H1 (cell line): ENCODE measurements at regions not wholly inside any gene's neighbourhood (a gene's known extent, or its start where the extent isn't known, plus 50 kb on each side); places are given as distances from the start of the nearest gene placed in this dataset.

ENCODE experiments used
- CTCF ChIA-PET: fragments of 300-600 bp; sonication (Branson Sonifier 250); formaldehyde crosslinking; loops from one replicate; lab custom pipeline; 2021; ENCODE audit not compliant: partially characterized antibody; lab: Charles Lee
- POLR2A ChIA-PET: fragments of 300-600 bp; sonication (Branson Sonifier 250); formaldehyde crosslinking; loops from one replicate; lab custom pipeline; 2021; ENCODE audit warnings: inconsistent platforms; ENCODE audit not compliant: partially characterized antibody; lab: Charles Lee
- DNase-seq, 2 experiments: peaks; one replicate each; pipeline versions ENCODE4 v3.0.0 to v3.0.0-alpha.2; 2010 to 2022; ENCODE audit warnings: low spot score in 2 of 2, low read depth in 1 of 2, mixed read lengths in 1 of 2
- FAIRE-seq: peaks from 2 replicates; lab custom pipeline; 2011; peaks lifted over from hg19 to GRCh38; lab: Jason Lieb, UNC
- H2AFZ ChIP-seq: 2 replicates; pipeline ENCODE4 v1.8.1; 2012; ENCODE audit warnings: low read length, inconsistent platforms
- H2AK5ac ChIP-seq: 2 replicates; pipeline ENCODE4 v1.6.1; 2013; ENCODE audit warnings: low read depth, low read length
- H2BK120ac ChIP-seq: replicated peaks from 2 replicates; pipeline ENCODE3; 2013; ENCODE audit warnings: low read depth, low read length, inconsistent platforms
- H2BK12ac ChIP-seq: 2 replicates; pipeline ENCODE4 v1.6.1; 2013; ENCODE audit warnings: low read depth, low read length
- H2BK15ac ChIP-seq: 2 replicates; pipeline ENCODE4 v1.6.1; 2013; ENCODE audit warnings: low read length
- H2BK20ac ChIP-seq: 2 replicates; pipeline ENCODE4 v1.6.1; 2013; ENCODE audit warnings: low read length
- H2BK5ac ChIP-seq: 2 replicates; pipeline ENCODE4 v1.6.1; 2013; ENCODE audit warnings: low read depth, low read length
- H3K14ac ChIP-seq: 2 replicates; pipeline ENCODE4 v1.6.1; 2013; ENCODE audit warnings: inconsistent platforms; ENCODE audit not compliant: insufficient read length
- H3K18ac ChIP-seq: 2 replicates; pipeline ENCODE4 v1.6.1; 2013; ENCODE audit warnings: low read length; ENCODE audit errors: extremely low read depth
- H3K23ac ChIP-seq: 2 replicates; pipeline ENCODE4 v1.6.1; 2013; ENCODE audit warnings: inconsistent platforms; ENCODE audit not compliant: insufficient read length
- H3K23me2 ChIP-seq: 2 replicates; pipeline ENCODE4 v1.6.1; 2013; ENCODE audit warnings: low read depth, low read length
- H3K27ac ChIP-seq: 2 replicates; pipeline ENCODE4 v1.6.1; 2011; ENCODE audit warnings: low read depth, low read length, inconsistent platforms
- H3K27me3 ChIP-seq, 4 experiments: replicated peaks in 1 of 4; 1 replicate in 1 of 4; 2 replicates in 3 of 4; pipeline versions ENCODE4 v1.6.1 to v1.8.1; 2011 to 2013; ENCODE audit warnings: low read length in 3 of 4, mild to moderate bottlenecking in 3 of 4, inconsistent platforms in 2 of 4, mixed read lengths in 2 of 4, moderate library complexity in 1 of 4; ENCODE audit not compliant: control insufficient read depth in 3 of 4, insufficient read depth in 3 of 4; ENCODE audit errors: extremely low read depth in 1 of 4
- H3K36me3 ChIP-seq, 4 experiments: 2 replicates each; pipeline versions ENCODE4 v1.6.1 to v1.8.1; 2011 to 2013; ENCODE audit warnings: mild to moderate bottlenecking in 4 of 4, low read length in 3 of 4, moderate library complexity in 2 of 4, control low read depth in 1 of 4, inconsistent platforms in 1 of 4; ENCODE audit not compliant: insufficient read depth in 4 of 4, control insufficient read depth in 2 of 4
- H3K4ac ChIP-seq: replicated peaks from 2 replicates; pipeline ENCODE3; 2013; ENCODE audit warnings: low read length, low read depth, mixed read lengths, inconsistent platforms; ENCODE audit not compliant: insufficient read length
- H3K4me1 ChIP-seq, 4 experiments: replicated peaks in 1 of 4; 1 replicate in 1 of 4; 2 replicates in 3 of 4; pipeline versions ENCODE4 v1.6.1 to v1.8.1; 2011 to 2013; ENCODE audit warnings: low read length in 3 of 4, inconsistent platforms in 2 of 4, mixed read lengths in 1 of 4; ENCODE audit not compliant: insufficient read depth in 4 of 4, control insufficient read depth in 3 of 4
- H3K4me2 ChIP-seq, 2 experiments: 2 replicates each; pipeline versions ENCODE4 v1.6.1 to v1.8.1; 2011 to 2013; ENCODE audit warnings: low read depth in 2 of 2, low read length in 2 of 2, control low read depth in 1 of 2, inconsistent platforms in 1 of 2, mild to moderate bottlenecking in 1 of 2; ENCODE audit not compliant: insufficient read depth in 1 of 2
- H3K4me3 ChIP-seq, 4 experiments: fragments of 200-600, 300-600 bp in 1 of 4; sonication (generic), shearing (Covaris generic), sonication (Bioruptor Twin) in 1 of 4; 2 replicates each; pipeline versions ENCODE4 v1.5.1 to v1.8.1; 2011 to 2016; ENCODE audit warnings: low read length in 4 of 4, low read depth in 3 of 4, control low read depth in 2 of 4, inconsistent platforms in 2 of 4, mild to moderate bottlenecking in 2 of 4, mixed read lengths in 1 of 4, moderate library complexity in 1 of 4; ENCODE audit not compliant: insufficient read depth in 2 of 4; ENCODE audit errors: extremely low read depth in 1 of 4
- H3K56ac ChIP-seq: replicated peaks from 2 replicates; pipeline ENCODE3; 2013; ENCODE audit warnings: low read depth, mild to moderate bottlenecking, mixed read lengths, low read length, inconsistent platforms; ENCODE audit not compliant: insufficient read length
- H3K79me1 ChIP-seq: 2 replicates; pipeline ENCODE4 v1.6.1; 2013; ENCODE audit warnings: low read depth, low read length, control low read depth
- H3K79me2 ChIP-seq, 2 experiments: 2 replicates each; pipeline versions ENCODE4 v1.6.1 to v1.8.1; 2012 to 2013; ENCODE audit warnings: low read length in 2 of 2, mild to moderate bottlenecking in 2 of 2, inconsistent platforms in 1 of 2; ENCODE audit not compliant: insufficient read depth in 2 of 2, control insufficient read depth in 1 of 2
- H3K9ac ChIP-seq, 4 experiments: replicated peaks in 1 of 4; 1 replicate in 1 of 4; 2 replicates in 3 of 4; pipeline versions ENCODE4 v1.6.1 to v1.8.1; 2011 to 2013; ENCODE audit warnings: low read depth in 3 of 4, low read length in 3 of 4, control low read depth in 2 of 4, mild to moderate bottlenecking in 2 of 4, moderate library complexity in 2 of 4, inconsistent platforms in 1 of 4; ENCODE audit errors: extremely low read depth in 1 of 4
- H3K9me3 ChIP-seq, 2 experiments: 2 replicates each; pipeline versions ENCODE4 v1.6.1 to v1.8.1; 2012 to 2013; ENCODE audit warnings: mild to moderate bottlenecking in 2 of 2, moderate library complexity in 2 of 2, control low read depth in 1 of 2, inconsistent platforms in 1 of 2, low read depth in 1 of 2, low read length in 1 of 2, mixed read lengths in 1 of 2; ENCODE audit not compliant: insufficient read depth in 2 of 2
- H4K20me1 ChIP-seq, 2 experiments: replicated peaks in 1 of 2; 2 replicates each; pipeline versions ENCODE3 to v1.8.1; 2011 to 2013; ENCODE audit warnings: inconsistent platforms in 2 of 2, low read length in 2 of 2, mild to moderate bottlenecking in 1 of 2; ENCODE audit not compliant: insufficient read depth in 2 of 2, control insufficient read depth in 1 of 2
- H4K5ac ChIP-seq: 2 replicates; pipeline ENCODE4 v1.6.1; 2013; ENCODE audit warnings: low read length, low read depth, mixed read lengths, inconsistent platforms; ENCODE audit not compliant: insufficient read length
- H4K8ac ChIP-seq: 2 replicates; pipeline ENCODE4 v1.8.0; 2013; ENCODE audit warnings: mild to moderate bottlenecking, moderate library complexity, low read length, inconsistent platforms; ENCODE audit not compliant: insufficient read depth; ENCODE audit errors: extremely low read depth
- H4K91ac ChIP-seq: replicated peaks from 2 replicates; pipeline ENCODE3; 2013; ENCODE audit warnings: low read length, mixed read lengths, inconsistent platforms; ENCODE audit not compliant: insufficient read length
- CHD1 ChIP-seq: IDR thresholded peaks from 2 replicates; pipeline ENCODE4 v1.6.1; 2012; ENCODE audit warnings: low read depth, low read length, improper control_type of control experiment
- WGBS, 2 experiments: shearing (Covaris generic) in 1 of 2; methylation state at CpG; one replicate each; pipeline versions ENCODE4 v1.1.6 to v1.1.7; 2013 to 2015; ENCODE audit warnings: low lambda C conversion rate in 2 of 2, mixed read lengths in 2 of 2, inconsistent platforms in 1 of 2, low coverage in 1 of 2, missing lambda C conversion rate in 1 of 2; ENCODE audit not compliant: insufficient replicate concordance in 2 of 2, insufficient coverage in 1 of 2, insufficient read length in 1 of 2; ENCODE audit errors: extremely low coverage in 1 of 2, missing lambda C conversion rate in 1 of 2; 5-methylcytosine and 5-hydroxymethylcytosine counted together

DNA sequence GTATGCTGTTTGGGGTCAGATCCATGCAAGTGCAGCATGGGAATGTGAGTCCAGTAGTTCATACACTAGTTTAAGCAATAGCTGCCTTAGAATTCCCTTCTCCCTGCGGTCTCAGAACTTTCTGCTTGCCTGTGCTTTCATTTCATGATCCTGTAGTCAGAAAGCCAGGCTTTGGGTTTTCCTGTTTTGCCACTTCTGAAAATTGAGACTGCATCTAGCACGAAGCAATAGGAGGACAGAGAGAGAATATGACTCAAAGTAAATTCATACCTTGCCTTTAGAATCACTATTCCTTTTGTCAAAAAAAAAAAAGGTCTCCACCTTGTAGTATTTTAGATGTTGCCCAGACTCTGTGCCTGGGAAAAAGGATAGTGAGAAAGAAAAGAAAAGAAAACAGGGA, 161.2 kb upstream of the SNX7 start:
- Histone ChIP-seq H2BK12ac (no peak overlapping the region; the same call in 1 of the 2 replicates), H3K14ac (no peak overlapping the region), H3K36me3 (no peaks in the 10 kb centered on the region), H3K79me1 (no peaks in the 10 kb centered on the region), H3K23ac (no peak overlapping the region), H2AFZ (no peak overlapping the region), H3K56ac (no peak overlapping the region), H3K23me2 (no peaks in the 10 kb centered on the region; the same call in 1 of the 2 replicates), H3K18ac (no peak overlapping the region; the same call in 1 of the 2 replicates), H2BK20ac (peak overlapping the region; percentile 96), H3K79me2 (no peaks in the 10 kb centered on the region), H4K20me1 (no peaks in the 10 kb centered on the region), H3K4me2 (no peak overlapping the region), H4K5ac (no peak overlapping the region), H4K8ac (no peak overlapping the region), H3K27ac (no peak overlapping the region), H3K27me3 (no peaks in the 10 kb centered on the region), H4K91ac (no peak overlapping the region), H2BK5ac (peak overlapping the region; percentile 62; the same call in 1 of the 2 replicates), H2BK120ac (peak overlapping the region; percentile 12), H2AK5ac (no peak overlapping the region), H3K4me1 (peaks cover 0 to 8% (median 1%) of the 10 kb centered on the region in 4 experiments; a peak in 3 of 7 replicates), H3K4me3 (no peak overlapping the region), H3K9ac (no peak overlapping the region), H3K4ac (no peak overlapping the region), H3K9me3 (peaks cover 0 to 3% of the 10 kb centered on the region in 2 experiments; a peak in 1 of 4 replicates), H2BK15ac (no peak overlapping the region)
- no peak for FAIRE-seq
- DNase-seq = no peak
- ChIA-PET POLR2A (no interaction called here), CTCF (no interaction called here)
- 96% methylated on average over 2 of the region's 2 CpGs; no CpG with 5 or more reads in 1 of the 2 experiments for WGBS, 2 experiments
- no peak for TF ChIP-seq CHD1
